Nephron progenitor cell (in vitro differentiated cells): ENCODE measurements at regions not wholly inside any gene's neighbourhood (a gene's known extent, or its start where the extent isn't known, plus 50 kb on each side); places are given as distances from the start of the nearest gene placed in this dataset.

Experiments used
- DNase-seq: peaks from one replicate; pipeline ENCODE4 v3.0.0; 2021
- H3K27ac Mint-ChIP-seq: 2 replicates; pipeline ENCODE4 v1.8.0; 2021; ENCODE audit warnings: mild to moderate bottlenecking, moderate library complexity, mixed read lengths
- H3K27me3 Mint-ChIP-seq: 2 replicates; pipeline ENCODE4 v1.8.0; 2021; ENCODE audit warnings: mild to moderate bottlenecking, low read depth, mixed read lengths; ENCODE audit not compliant: poor library complexity
- H3K36me3 Mint-ChIP-seq: 2 replicates; pipeline ENCODE4 v1.8.0; 2021; ENCODE audit warnings: low read depth, mixed read lengths
- H3K4me1 Mint-ChIP-seq: 2 replicates; pipeline ENCODE4 v1.8.0; 2021; ENCODE audit warnings: mixed read lengths
- H3K4me3 Mint-ChIP-seq: 2 replicates; pipeline ENCODE4 v1.8.0; 2021; ENCODE audit warnings: mild to moderate bottlenecking, moderate library complexity, mixed read lengths
- H3K9me3 Mint-ChIP-seq: 2 replicates; pipeline ENCODE4 v1.8.0; 2021; ENCODE audit warnings: mild to moderate bottlenecking, moderate library complexity, mixed read lengths
- CTCF ChIP-seq: fragments of 200-600 bp; sonication (generic); IDR thresholded peaks from 2 replicates; pipeline ENCODE4 v1.5.0; 2021; ENCODE audit warnings: antibody characterized with exemption

GRCh38 chr13:73390100-73390499, 331.3 kb downstream of the KLF5 start:
- Mint-ChIP-seq H3K27me3 (no peaks in the 10 kb centered on the region), H3K27ac (no peak overlapping the region), H3K36me3 (no peaks in the 10 kb centered on the region), H3K4me3 (no peak overlapping the region), H3K4me1 (no peaks in the 10 kb centered on the region), H3K9me3 (peaks cover 8% of the 10 kb centered on the region)
- no peak for DNase-seq
- TF ChIP-seq CTCF = no peak

- no peaks in the 10 kb centered on the region for H3K4me1 Mint-ChIP-seq
- DNase-seq = no peak
Measured at GRCh38 chr13:73388586-73388985, 329.8 kb downstream of the KLF5 start.

GRCh38 chr13:73387318-73387717, 328.5 kb downstream of the KLF5 start:
- DNase-seq = no peak

More at GRCh38 chr13:73388586-73388985, 329.8 kb downstream of the KLF5 start:
- H3K27ac Mint-ChIP-seq = no peak overlapping the region
- H3K27me3 Mint-ChIP-seq = no peaks in the 10 kb centered on the region
- no peaks in the 10 kb centered on the region for H3K36me3 Mint-ChIP-seq
- no peak overlapping the region for H3K4me3 Mint-ChIP-seq
- H3K9me3 Mint-ChIP-seq = peaks cover 8% of the 10 kb centered on the region
- no peak for TF ChIP-seq CTCF

GRCh38 chr13:73385848-73386247, 327.0 kb downstream of the KLF5 start:
- H3K27me3 Mint-ChIP-seq = no peaks in the 10 kb centered on the region
- no peaks in the 10 kb centered on the region for H3K36me3 Mint-ChIP-seq
- no peaks in the 10 kb centered on the region for H3K4me1 Mint-ChIP-seq
- no peak for DNase-seq
- no peak for TF ChIP-seq CTCF
- no peak overlapping the region for H3K27ac Mint-ChIP-seq
- no peak overlapping the region for H3K4me3 Mint-ChIP-seq
- peaks cover 4% of the 10 kb centered on the region for H3K9me3 Mint-ChIP-seq

More at GRCh38 chr13:73387318-73387717, 328.5 kb downstream of the KLF5 start:
- TF ChIP-seq CTCF = no peak
- Mint-ChIP-seq H3K27ac (no peak overlapping the region), H3K4me3 (no peak overlapping the region), H3K9me3 (peaks cover 8% of the 10 kb centered on the region), H3K27me3 (no peaks in the 10 kb centered on the region), H3K4me1 (no peaks in the 10 kb centered on the region), H3K36me3 (no peaks in the 10 kb centered on the region)

GRCh38 chr13:73372666-73373627, 314.1 kb downstream of the KLF5 start:
- no peaks in the 10 kb centered on the region for H3K36me3 Mint-ChIP-seq
- H3K27me3 Mint-ChIP-seq = peaks cover 3% of the 10 kb centered on the region
- H3K9me3 Mint-ChIP-seq = peaks cover 4% of the 10 kb centered on the region
- no peaks in the 10 kb centered on the region for H3K4me1 Mint-ChIP-seq
- no peak for TF ChIP-seq CTCF
- no peak for DNase-seq
- no peak overlapping the region for H3K27ac Mint-ChIP-seq
- H3K4me3 Mint-ChIP-seq = no peak overlapping the region

GRCh38 chr13:73370066-73370465, 311.3 kb downstream of the KLF5 start:
- no peaks in the 10 kb centered on the region for H3K9me3 Mint-ChIP-seq
- no peak for TF ChIP-seq CTCF
- no peaks in the 10 kb centered on the region for H3K4me1 Mint-ChIP-seq
- peaks cover 3% of the 10 kb centered on the region for H3K27me3 Mint-ChIP-seq
- peak overlapping the region; percentile 48 for H3K27ac Mint-ChIP-seq
- DNase-seq = no peak
- H3K4me3 Mint-ChIP-seq = no peak overlapping the region
- no peaks in the 10 kb centered on the region for H3K36me3 Mint-ChIP-seq
